Kidney (tissue), 13 donors: ENCODE measurements at regions not wholly inside any gene's neighbourhood (a gene's known extent, or its start where the extent isn't known, plus 50 kb on each side); places are given as distances from the start of the nearest gene placed in this dataset.
"Not testable (repeated sequence)": the region's sequence is repeated elsewhere in the genome, so short reads cannot be mapped to it uniquely, and the experiment has no call there.

Experiments
- DNase-seq, 5 donors: peaks; one replicate each; pipeline ENCODE4 v3.0.0-alpha.2; 2013 to 2020
- FAIRE-seq: peaks from 2 replicates; lab custom pipeline; 2012; peaks lifted over from hg19 to GRCh38; lab: Jason Lieb, UNC
- H3K27ac ChIP-seq, 2 donors: one replicate each; pipeline ENCODE4 v1.7.0; 2013; ENCODE audit warnings: low read depth in 2 of 2, low read length in 2 of 2, inconsistent platforms in 1 of 2
- H3K27me3 ChIP-seq: one replicate; pipeline ENCODE4 v1.7.1; 2013; ENCODE audit warnings: low read length, inconsistent platforms; ENCODE audit not compliant: control insufficient read depth, insufficient read depth
- H3K36me3 ChIP-seq, 3 donors: one replicate each; pipeline versions ENCODE4 v1.7.0 to v1.7.1; 2013; ENCODE audit warnings: low read length in 3 of 3, control low read depth in 1 of 3, inconsistent platforms in 1 of 3; ENCODE audit not compliant: insufficient read depth in 3 of 3, control insufficient read depth in 2 of 3
- H3K4me1 ChIP-seq, 3 donors: one replicate each; pipeline versions ENCODE4 v1.7.0 to v1.7.1; 2013; ENCODE audit warnings: low read length in 3 of 3, inconsistent platforms in 1 of 3, low read depth in 1 of 3; ENCODE audit not compliant: control insufficient read depth in 2 of 3, insufficient read depth in 2 of 3
- H3K4me3 ChIP-seq, 3 donors: one replicate each; pipeline versions ENCODE4 v1.7.0 to v1.8.1; 2013; ENCODE audit warnings: low read length in 3 of 3, control low read depth in 1 of 3, inconsistent platforms in 1 of 3
- H3K9ac ChIP-seq, 3 donors: one replicate each; pipeline versions ENCODE4 v1.7.0 to v1.7.1; 2013; ENCODE audit warnings: low read length in 3 of 3, control low read depth in 1 of 3, inconsistent platforms in 1 of 3
- H3K9me3 ChIP-seq, 3 donors: one replicate each; pipeline versions ENCODE4 v1.7.0 to v1.7.1; 2013; ENCODE audit warnings: low read length in 3 of 3, control low read depth in 1 of 3, inconsistent platforms in 1 of 3; ENCODE audit not compliant: control insufficient read depth in 2 of 3, insufficient read depth in 1 of 3
- CTCF ChIP-seq: IDR thresholded peaks from 3 replicates; pipeline ENCODE4 v1.5.1; 2012; ENCODE audit warnings: mild to moderate bottlenecking, moderate library complexity, borderline replicate concordance; ENCODE audit not compliant: insufficient read depth; ENCODE audit errors: extremely low read depth
- intact Hi-C: fragments of 100-400 bp; cut with DNase I; formaldehyde crosslinking; loops from one replicate; pipeline ENCODE4 v1.11.1; 2022
- donor health status: control.
- donor health status: control.
- donor health status: control.
- donor health status: control.
- donor health status: control.
- donor health status: DM: yes; HTN: yes; CAD: no.
- donor health status: Normal renal cell carcinoma (clear cell type).

- H3K9me3 ChIP-seq, H3K4me1 ChIP-seq, H3K4me3 ChIP-seq, FAIRE-seq, intact Hi-C loops, H3K27me3 ChIP-seq, H3K9ac ChIP-seq, H3K27ac ChIP-seq, DNase-seq, H3K36me3 ChIP-seq: not testable (repeated sequence)
These were observed 60.9 kb downstream of the PGRMC1 start for GRCh38 chrX:119296973-119297372.

GRCh38 chrX:119299812-119300211 lies 63.7 kb downstream of the PGRMC1 start:
- FAIRE-seq, H3K9me3 ChIP-seq, H3K27ac ChIP-seq, H3K9ac ChIP-seq, H3K4me1 ChIP-seq, DNase-seq, H3K27me3 ChIP-seq, H3K4me3 ChIP-seq, intact Hi-C loops, H3K36me3 ChIP-seq: not testable (repeated sequence)

GRCh38 chrX:119303137-119303536 lies 67.1 kb downstream of the PGRMC1 start:
- Histone ChIP-seq H3K27ac (no peak overlapping the region), H3K36me3 (no peaks in the 10 kb centered on the region), H3K4me1 (no peaks in the 10 kb centered on the region), H3K27me3 (no peaks in the 10 kb centered on the region), H3K4me3 (no peak overlapping the region), H3K9ac (no peak overlapping the region), H3K9me3 (no peaks in the 10 kb centered on the region)
- intact Hi-C loops: no loop called here
- DNase-seq (no peak), FAIRE-seq (no peak)
- TF ChIP-seq CTCF: no peak

GRCh38 chrX:119325456-119325855 lies 73.7 kb upstream of the SLC25A43 start:
- Histone ChIP-seq H3K36me3 (no peaks in the 10 kb centered on the region), H3K27me3 (no peaks in the 10 kb centered on the region), H3K9me3 (no peaks in the 10 kb centered on the region), H3K9ac (no peak overlapping the region), H3K4me3 (no peak overlapping the region), H3K27ac (no peak overlapping the region), H3K4me1 (no peaks in the 10 kb centered on the region)
- FAIRE-seq (no peak), DNase-seq (no peak)
- intact Hi-C loops: no loop called here
- no peak for TF ChIP-seq CTCF

- intact Hi-C loops, H3K27me3 ChIP-seq, DNase-seq, H3K4me1 ChIP-seq, H3K4me3 ChIP-seq, H3K9me3 ChIP-seq, H3K9ac ChIP-seq, H3K36me3 ChIP-seq, FAIRE-seq, H3K27ac ChIP-seq: not testable (repeated sequence)
These were observed 67.3 kb upstream of the SLC25A43 start for GRCh38 chrX:119331873-119332272.

GRCh38 chrX:119332855-119333720 lies 66.0 kb upstream of the SLC25A43 start:
- H3K9me3 ChIP-seq, H3K27ac ChIP-seq, H3K27me3 ChIP-seq, H3K4me1 ChIP-seq, FAIRE-seq, H3K36me3 ChIP-seq, H3K9ac ChIP-seq, intact Hi-C loops, H3K4me3 ChIP-seq: not testable (repeated sequence)
- peak in 1 of 5 donors; percentile 55 for DNase-seq

- H3K4me1 ChIP-seq, H3K27ac ChIP-seq, H3K36me3 ChIP-seq, H3K27me3 ChIP-seq, FAIRE-seq, DNase-seq, H3K9ac ChIP-seq, H3K9me3 ChIP-seq, H3K4me3 ChIP-seq, intact Hi-C loops: not testable (repeated sequence)
These were observed 65.5 kb upstream of the SLC25A43 start for GRCh38 chrX:119333721-119334032.
